GM12878 (cell line): ENCODE measurements at regions not wholly inside any gene's neighbourhood (a gene's known extent, or its start where the extent isn't known, plus 50 kb on each side); places are given as distances from the start of the nearest gene placed in this dataset.
"Not testable (repeated sequence)": the region's sequence is repeated elsewhere in the genome, so short reads cannot be mapped to it uniquely, and the experiment has no call there.

Experiments
- ATAC-seq: fragments of 200-7000 bp; cut with Tn5 transposase; 3 replicates; pipeline ENCODE4 v1.9.1; 2020; ENCODE audit warnings: mild to moderate bottlenecking, moderate library complexity
- BruUV-seq: library from RNA; stranded (reverse); fragments of 400-500 nt; replicated peaks from 2 replicates; lab custom pipeline; 2021; lab: Mats Ljungman, UMichigan
- CTCF ChIA-PET: fragments of 300-600 bp; sonication (Branson Sonifier 250); formaldehyde crosslinking; extraction: SDS; loops from one replicate; lab custom pipeline; 2021; ENCODE audit warnings: inconsistent platforms; lab: Yijun Ruan, JAX
- POLR2A ChIA-PET: fragments of 350-600 bp; formaldehyde crosslinking; extraction: SDS; loops from one replicate; lab custom pipeline; 2021; ENCODE audit warnings: inconsistent platforms; lab: Charles Lee
- RAD21 ChIA-PET: fragments of 300-600 bp; sonication (Branson Sonifier 250); formaldehyde crosslinking; loops from one replicate; lab custom pipeline; 2023; ENCODE audit warnings: antibody characterized with exemption; ENCODE audit not compliant: unreplicated experiment; lab: Charles Lee
- SMC1A ChIA-PET: fragments of 300-600 bp; sonication (Branson Sonifier 250); formaldehyde crosslinking; loops from one replicate; lab custom pipeline; 2023; ENCODE audit not compliant: unreplicated experiment, uncharacterized antibody; lab: Charles Lee
- DNase-seq: peaks from one replicate; pipeline ENCODE4 v3.0.0-alpha.2; 2011; ENCODE audit warnings: low read depth, low spot score
- FAIRE-seq: peaks from 3 replicates; lab custom pipeline; 2011; peaks lifted over from hg19 to GRCh38; lab: Jason Lieb, UNC
- H2AFZ ChIP-seq: 2 replicates; pipeline ENCODE4 v1.6.0; 2011; ENCODE audit warnings: low read depth, low read length, control low read depth; ENCODE audit not compliant: control insufficient read depth
- H3K27ac ChIP-seq: 2 replicates; pipeline ENCODE4 v1.5.1; 2011; ENCODE audit warnings: control low read depth; ENCODE audit not compliant: control insufficient read depth, insufficient read depth
- H3K27me3 ChIP-seq, 2 experiments: replicated peaks in 1 of 2; 2 replicates each; pipeline versions ENCODE4 v1.6.0 to v1.6.1; 2011; ENCODE audit warnings: low read length in 1 of 2; ENCODE audit not compliant: control insufficient read depth in 2 of 2, insufficient read depth in 2 of 2
- H3K36me3 ChIP-seq, 2 experiments: 2 replicates each; pipeline ENCODE4 v1.5.1; 2011; ENCODE audit warnings: low read length in 1 of 2; ENCODE audit not compliant: control insufficient read depth in 2 of 2, insufficient read depth in 2 of 2
- H3K4me1 ChIP-seq: 2 replicates; pipeline ENCODE4 v1.6.1; 2011; ENCODE audit warnings: mild to moderate bottlenecking, low read length, moderate library complexity, mixed read lengths; ENCODE audit not compliant: control insufficient read depth, insufficient read depth
- H3K4me2 ChIP-seq: 2 replicates; pipeline ENCODE4 v1.6.0; 2011; ENCODE audit warnings: control low read depth; ENCODE audit not compliant: control insufficient read depth, insufficient read depth
- H3K4me3 ChIP-seq: fragments of 200-600 bp; sonication (generic); 2 replicates; pipeline ENCODE4 v1.5.1; 2016
- H3K79me2 ChIP-seq: 2 replicates; pipeline ENCODE4 v1.6.0; 2011; ENCODE audit warnings: low read length; ENCODE audit not compliant: control insufficient read depth, insufficient read depth
- H3K9ac ChIP-seq: 2 replicates; pipeline ENCODE4 v1.8.0; 2011; ENCODE audit warnings: low read length, control low read depth, mixed read lengths; ENCODE audit not compliant: control insufficient read depth, insufficient read depth
- H3K9me3 ChIP-seq: replicated peaks from 3 replicates; pipeline ENCODE4 v1.5.1; 2011; ENCODE audit warnings: mild to moderate bottlenecking, low read length; ENCODE audit not compliant: control insufficient read depth, insufficient read depth
- H4K20me1 ChIP-seq: 2 replicates; pipeline ENCODE4 v1.6.0; 2011; ENCODE audit not compliant: control insufficient read depth, insufficient read depth
- CBX3 ChIP-seq: fragments of 200-600 bp; sonication (generic); IDR thresholded peaks from 2 replicates; pipeline ENCODE4 v1.6.1; 2016; ENCODE audit warnings: low read depth, borderline replicate concordance
- CEBPB ChIP-seq, 2 experiments: fragments of 150-350 bp in 1 of 2; IDR thresholded peaks; 2 replicates each; pipeline ENCODE4 v1.6.1; 2012 to 2014; ENCODE audit warnings: low read depth in 2 of 2, low read length in 2 of 2, borderline replicate concordance in 1 of 2, inconsistent platforms in 1 of 2
- CREB1 ChIP-seq: IDR thresholded peaks from 2 replicates; pipeline ENCODE4 v1.6.1; 2012; ENCODE audit warnings: low read depth, mild to moderate bottlenecking, inconsistent platforms
- DPF2 ChIP-seq: fragments of 450-650 bp; IDR thresholded peaks from 2 replicates; pipeline ENCODE4 v1.6.1; 2017; ENCODE audit warnings: mild to moderate bottlenecking
- HDAC2 ChIP-seq: fragments of 200-600 bp; sonication (generic); IDR thresholded peaks from 2 replicates; pipeline ENCODE4 v1.6.1; 2017
- MEF2A ChIP-seq: IDR thresholded peaks from 2 replicates; pipeline ENCODE4 v1.6.1; 2011; ENCODE audit warnings: low read depth, mild to moderate bottlenecking, low read length, moderate library complexity; ENCODE audit not compliant: insufficient read depth
- MYB ChIP-seq: fragments of 150-350 bp; IDR thresholded peaks from 2 replicates; pipeline ENCODE4 v1.6.1; 2014; ENCODE audit warnings: mild to moderate bottlenecking, low read depth, low read length, borderline replicate concordance
- NBN ChIP-seq: fragments of 450-650 bp; IDR thresholded peaks from 2 replicates; pipeline ENCODE4 v1.6.1; 2016
- NFXL1 ChIP-seq: fragments of 450-650 bp; IDR thresholded peaks from 2 replicates; pipeline ENCODE4 v1.6.1; 2017; ENCODE audit warnings: antibody characterized with exemption, mild to moderate bottlenecking, borderline replicate concordance
- NR2C2 ChIP-seq: IDR thresholded peaks from 2 replicates; pipeline ENCODE4 v1.6.1; 2011; ENCODE audit warnings: borderline replicate concordance, low read depth; ENCODE audit not compliant: control insufficient read depth, insufficient read length
- PAX5 ChIP-seq: IDR thresholded peaks from 2 replicates; pipeline ENCODE4 v1.6.1; 2011; ENCODE audit warnings: low read depth, low read length, borderline replicate concordance
- SMARCA5 ChIP-seq: fragments of 450-650 bp; IDR thresholded peaks from 2 replicates; pipeline ENCODE4 v1.6.1; 2017; ENCODE audit warnings: mild to moderate bottlenecking
- WGBS: methylation state at CpG from one replicate; pipeline ENCODE4 v1.1.6; 2016; ENCODE audit warnings: low lambda C conversion rate; ENCODE audit not compliant: insufficient replicate concordance, insufficient coverage; ENCODE audit errors: missing lambda C conversion rate; 5-methylcytosine and 5-hydroxymethylcytosine counted together
- in situ Hi-C: fragments of 300-500 bp; cut with MboI; formaldehyde crosslinking; loops from 9 replicates; pipeline ENCODE4 v1.14.3; 2018; ENCODE audit warnings: mixed read lengths
- intact Hi-C: fragments of 100-400 bp; cut with micrococcal nuclease; formaldehyde crosslinking; loops from one replicate; pipeline ENCODE4 v1.14.2; 2022; ENCODE audit not compliant: unreplicated experiment
- TF ChIP-seq, protein P1 (sequence below): fragments of 450-650 bp; IDR thresholded peaks from 2 replicates; pipeline ENCODE4 v1.6.1; 2016; ENCODE audit warnings: mild to moderate bottlenecking
- TF ChIP-seq, protein P2 (sequence below): IDR thresholded peaks from 2 replicates; pipeline ENCODE4 v1.6.1; 2012; ENCODE audit warnings: low read depth, low read length, improper control_type of control experiment
- TF ChIP-seq, protein P3 (sequence below): fragments of 150-350 bp; IDR thresholded peaks from 2 replicates; pipeline ENCODE4 v1.6.1; 2014; ENCODE audit warnings: mild to moderate bottlenecking, low read depth, low read length

DNA sequence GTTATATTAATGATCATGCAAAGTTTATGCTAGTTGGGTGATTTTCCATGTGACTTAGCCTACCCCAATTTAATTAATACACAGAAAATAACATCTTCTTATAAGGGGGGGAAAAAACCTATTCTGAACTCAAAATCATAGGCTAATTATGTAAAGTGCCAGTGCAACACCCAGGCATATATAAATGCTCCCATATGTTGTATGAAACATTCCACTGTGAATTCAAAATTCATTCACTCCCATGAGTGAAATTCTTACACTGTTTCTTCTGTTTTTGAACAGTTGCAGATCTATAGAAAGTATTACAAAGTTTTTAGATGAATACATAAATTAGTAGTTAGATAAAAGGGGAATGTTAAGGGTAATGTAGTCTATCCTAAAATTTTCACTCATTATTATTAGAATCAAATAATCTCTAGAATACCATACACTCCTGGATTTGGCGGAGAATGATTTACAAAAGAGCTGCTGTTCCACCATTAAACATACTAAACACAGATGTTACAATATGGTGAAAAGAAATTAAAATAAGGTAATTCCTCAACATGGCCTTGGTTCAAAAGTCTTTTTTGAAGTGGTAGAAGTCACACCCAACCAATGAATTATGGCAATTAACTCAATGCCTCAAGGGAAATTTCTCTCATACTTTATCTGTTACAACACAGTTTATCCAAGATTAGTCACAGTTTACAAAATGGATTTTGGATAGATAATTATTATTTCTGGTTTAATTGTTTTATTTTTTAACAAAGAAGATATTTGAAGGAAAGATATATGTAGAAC, 454.1 kb upstream of the FLRT2 start:
- no peak overlapping the region for H3K4me3 ChIP-seq
- in situ Hi-C loops, result no loop called here
- CTCF ChIA-PET, result no interaction called here

DNA sequence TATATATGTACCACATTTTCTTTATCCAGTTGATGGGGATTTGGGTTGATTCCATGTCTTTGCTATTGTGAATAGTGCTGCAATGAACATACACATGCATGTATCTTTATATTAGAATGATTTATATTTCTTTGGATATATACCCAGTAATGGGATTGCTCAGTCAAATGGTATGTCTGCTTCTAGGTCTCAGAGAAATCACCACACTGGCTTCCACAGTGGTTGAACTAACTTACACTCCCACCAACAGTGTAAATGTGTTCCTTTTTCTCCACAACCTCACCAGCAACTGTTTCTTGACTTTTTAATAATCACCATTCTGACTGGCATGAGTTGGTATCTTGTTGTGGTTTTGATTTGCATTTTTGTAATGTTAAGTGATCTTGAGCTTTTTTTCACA, 452.2 kb upstream of the FLRT2 start:
- CTCF ChIA-PET, SMC1A ChIA-PET, H3K4me1 ChIP-seq, H3K27ac ChIP-seq, intact Hi-C loops, H3K79me2 ChIP-seq, BruUV-seq, H3K9ac ChIP-seq, ATAC-seq, H2AFZ ChIP-seq, FAIRE-seq, POLR2A ChIA-PET, H3K4me3 ChIP-seq, H3K9me3 ChIP-seq, RAD21 ChIA-PET, in situ Hi-C loops, H3K27me3 ChIP-seq, H3K36me3 ChIP-seq, H4K20me1 ChIP-seq, DNase-seq, H3K4me2 ChIP-seq: not testable (repeated sequence)

More for the DNA sequence above, 454.1 kb upstream of the FLRT2 start:
- no peak for DNase-seq
- POLR2A ChIA-PET, result no interaction called here
- Histone ChIP-seq H3K79me2 (no peaks in the 10 kb centered on the region), H4K20me1 (no peaks in the 10 kb centered on the region), H3K27me3 (no peaks in the 10 kb centered on the region), H2AFZ (no peak overlapping the region), H3K4me2 (no peak overlapping the region), H3K9me3 (no peaks in the 10 kb centered on the region), H3K36me3 (no peaks in the 10 kb centered on the region), H3K4me1 (no peaks in the 10 kb centered on the region), H3K27ac (no peak overlapping the region), H3K9ac (no peak overlapping the region)
- no peak for TF ChIP-seq DPF2
- no peak for TF ChIP-seq CREB1
- no peak for TF ChIP-seq SMARCA5
- TF ChIP-seq MEF2A, result no peak
- TF ChIP-seq HDAC2, result no peak
- no peak for TF ChIP-seq CBX3
- TF ChIP-seq, protein P1, sequence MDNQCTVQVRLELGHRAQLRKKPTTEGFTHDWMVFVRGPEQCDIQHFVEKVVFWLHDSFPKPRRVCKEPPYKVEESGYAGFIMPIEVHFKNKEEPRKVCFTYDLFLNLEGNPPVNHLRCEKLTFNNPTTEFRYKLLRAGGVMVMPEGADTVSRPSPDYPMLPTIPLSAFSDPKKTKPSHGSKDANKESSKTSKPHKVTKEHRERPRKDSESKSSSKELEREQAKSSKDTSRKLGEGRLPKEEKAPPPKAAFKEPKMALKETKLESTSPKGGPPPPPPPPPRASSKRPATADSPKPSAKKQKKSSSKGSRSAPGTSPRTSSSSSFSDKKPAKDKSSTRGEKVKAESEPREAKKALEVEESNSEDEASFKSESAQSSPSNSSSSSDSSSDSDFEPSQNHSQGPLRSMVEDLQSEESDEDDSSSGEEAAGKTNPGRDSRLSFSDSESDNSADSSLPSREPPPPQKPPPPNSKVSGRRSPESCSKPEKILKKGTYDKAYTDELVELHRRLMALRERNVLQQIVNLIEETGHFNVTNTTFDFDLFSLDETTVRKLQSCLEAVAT, result no peak
- TF ChIP-seq, protein P2, sequence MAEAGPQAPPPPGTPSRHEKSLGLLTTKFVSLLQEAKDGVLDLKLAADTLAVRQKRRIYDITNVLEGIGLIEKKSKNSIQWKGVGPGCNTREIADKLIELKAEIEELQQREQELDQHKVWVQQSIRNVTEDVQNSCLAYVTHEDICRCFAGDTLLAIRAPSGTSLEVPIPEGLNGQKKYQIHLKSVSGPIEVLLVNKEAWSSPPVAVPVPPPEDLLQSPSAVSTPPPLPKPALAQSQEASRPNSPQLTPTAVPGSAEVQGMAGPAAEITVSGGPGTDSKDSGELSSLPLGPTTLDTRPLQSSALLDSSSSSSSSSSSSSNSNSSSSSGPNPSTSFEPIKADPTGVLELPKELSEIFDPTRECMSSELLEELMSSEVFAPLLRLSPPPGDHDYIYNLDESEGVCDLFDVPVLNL, result no peak
- no peak for TF ChIP-seq NR2C2
- TF ChIP-seq CEBPB (IDR thresholded peaks at IDR 0.05; ENCODE audit: borderline replicate concordance in 1 of 2, low read depth in 2 of 2, low read length in 2 of 2), result no peak
- TF ChIP-seq PAX5, result no peak
- TF ChIP-seq MYB, result no peak
- TF ChIP-seq, protein P3, sequence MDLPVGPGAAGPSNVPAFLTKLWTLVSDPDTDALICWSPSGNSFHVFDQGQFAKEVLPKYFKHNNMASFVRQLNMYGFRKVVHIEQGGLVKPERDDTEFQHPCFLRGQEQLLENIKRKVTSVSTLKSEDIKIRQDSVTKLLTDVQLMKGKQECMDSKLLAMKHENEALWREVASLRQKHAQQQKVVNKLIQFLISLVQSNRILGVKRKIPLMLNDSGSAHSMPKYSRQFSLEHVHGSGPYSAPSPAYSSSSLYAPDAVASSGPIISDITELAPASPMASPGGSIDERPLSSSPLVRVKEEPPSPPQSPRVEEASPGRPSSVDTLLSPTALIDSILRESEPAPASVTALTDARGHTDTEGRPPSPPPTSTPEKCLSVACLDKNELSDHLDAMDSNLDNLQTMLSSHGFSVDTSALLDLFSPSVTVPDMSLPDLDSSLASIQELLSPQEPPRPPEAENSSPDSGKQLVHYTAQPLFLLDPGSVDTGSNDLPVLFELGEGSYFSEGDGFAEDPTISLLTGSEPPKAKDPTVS, result no peak
- no peak for TF ChIP-seq NBN
- TF ChIP-seq NFXL1, result no peak
- BruUV-seq, result no TSS peak
- intact Hi-C loops, result no loop called here
- SMC1A ChIA-PET, result no interaction called here
- RAD21 ChIA-PET, result no interaction called here
- no peak for ATAC-seq
- no peak for FAIRE-seq
- WGBS, result 22% methylated on average over 1 of the region's 1 CpG
